ENCODE measurements at regions not wholly inside any gene's neighbourhood (a gene's known extent, or its start where the extent isn't known, plus 50 kb on each side); places are given as distances from the start of the nearest gene placed in this dataset.

- TF ChIP-seq EZH2 (IDR thresholded peaks at IDR 0.05; ENCODE audit: low read length, unreplicated experiment) (no peak), CTCF (conservative IDR thresholded peaks at IDR 0.05; ENCODE audit: low read depth, low read length) (no peak), EZH2phosphoT487 (IDR thresholded peaks at IDR 0.05; ENCODE audit: borderline replicate concordance, low read length) (no peak)
Measured at GRCh38 chr10:128902031-128902710, 564.9 kb upstream of the MGMT start.

All from PC-3 (cell line).